ENCODE measurements at regions not wholly inside any gene's neighbourhood (a gene's known extent, or its start where the extent isn't known, plus 50 kb on each side); places are given as distances from the start of the nearest gene placed in this dataset.

GRCh38 chr9:16132513-16132912 lies 579.7 kb downstream of the CCDC171 start:
- no peaks in the 10 kb centered on the region for H3K9me3 ChIP-seq
- no peaks in the 10 kb centered on the region for H3K27me3 ChIP-seq
- no peak overlapping the region for H3K4me3 ChIP-seq
- no peak for DNase-seq (ENCODE audit: low spot score)
- no peaks in the 10 kb centered on the region for H3K4me1 ChIP-seq
- no peak overlapping the region for H3K27ac ChIP-seq
- no peak for TF ChIP-seq CTCF (IDR thresholded peaks at IDR 0.05)
- H3K36me3 ChIP-seq, result no peaks in the 10 kb centered on the region

DNA sequence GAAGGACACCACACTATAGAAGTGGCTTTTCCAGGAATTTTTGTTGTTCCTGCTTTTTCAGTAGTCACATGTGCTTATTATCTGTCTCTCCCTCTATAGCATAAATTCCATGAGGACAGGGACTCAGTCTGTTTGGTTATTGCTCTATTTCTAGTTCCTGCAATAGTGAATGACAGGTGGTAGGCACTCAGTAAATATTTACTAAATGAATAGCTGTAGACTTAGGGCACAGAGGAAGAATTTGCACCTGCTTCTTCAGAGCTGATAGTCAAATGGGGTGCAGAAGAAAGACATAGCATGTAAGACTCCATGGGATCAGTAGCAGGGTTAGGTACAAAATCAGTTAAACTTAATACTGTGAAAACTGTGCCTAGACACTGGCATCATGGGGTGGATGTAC lies 580.2 kb downstream of the CCDC171 start:
- no peak for DNase-seq (ENCODE audit: low spot score)
- Histone ChIP-seq H3K27ac (no peak overlapping the region), H3K36me3 (no peaks in the 10 kb centered on the region), H3K27me3 (no peaks in the 10 kb centered on the region), H3K4me1 (no peaks in the 10 kb centered on the region), H3K9me3 (no peaks in the 10 kb centered on the region), H3K4me3 (no peak overlapping the region)
- TF ChIP-seq CTCF (IDR thresholded peaks at IDR 0.05), result no peak

DNA sequence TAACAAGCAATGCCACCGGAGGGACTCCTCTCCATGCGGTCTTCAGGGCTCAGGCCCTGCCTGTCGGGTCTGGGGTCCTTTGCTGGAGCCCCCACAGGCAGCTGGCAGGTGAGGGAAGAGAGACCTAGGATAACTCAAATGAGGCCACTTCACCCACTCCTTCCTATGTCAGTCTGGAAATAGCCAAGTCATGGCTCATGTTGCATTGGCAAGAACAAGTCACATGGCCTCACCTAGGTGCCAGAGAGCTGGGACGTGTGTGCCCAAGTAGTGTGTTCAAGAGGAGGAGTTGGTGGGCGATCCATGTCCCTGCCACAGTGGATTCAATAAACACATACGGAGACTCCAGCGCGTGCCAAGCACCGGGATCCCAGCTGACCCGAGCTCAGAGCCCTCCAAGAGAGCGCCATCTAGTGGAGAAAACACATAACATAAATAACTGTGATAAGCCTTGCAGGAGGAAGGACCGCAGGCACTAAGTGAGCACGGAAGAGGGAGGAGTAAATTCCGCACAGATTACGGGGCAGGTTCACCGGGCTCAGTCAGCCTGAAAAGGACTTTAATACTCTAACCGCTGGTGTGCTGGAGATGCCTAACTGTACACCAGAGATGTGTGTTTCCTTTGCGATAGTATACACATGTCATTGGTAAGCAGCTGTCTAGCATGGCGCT lies 580.8 kb downstream of the CCDC171 start:
- Histone ChIP-seq H3K36me3 (no peaks in the 10 kb centered on the region), H3K9me3 (no peaks in the 10 kb centered on the region), H3K27ac (no peak overlapping the region), H3K4me1 (peaks cover 0 to 4% of the 10 kb centered on the region in 2 donors), H3K4me3 (no peak overlapping the region), H3K27me3 (no peaks in the 10 kb centered on the region)
- no peak for DNase-seq (ENCODE audit: low spot score)
- TF ChIP-seq CTCF (IDR thresholded peaks at IDR 0.05), result peak in 1 of 2 donors; percentile 65

GRCh38 chr9:16134351-16134750 lies 581.5 kb downstream of the CCDC171 start:
- Histone ChIP-seq H3K4me1 (peaks cover 0 to 6% of the 10 kb centered on the region in 2 donors), H3K27me3 (no peaks in the 10 kb centered on the region), H3K27ac (no peak overlapping the region), H3K4me3 (no peak overlapping the region), H3K9me3 (no peaks in the 10 kb centered on the region), H3K36me3 (no peaks in the 10 kb centered on the region)
- no peak for TF ChIP-seq CTCF (IDR thresholded peaks at IDR 0.05)
- DNase-seq (ENCODE audit: low spot score), result no peak

- Histone ChIP-seq H3K27me3 (no peaks in the 10 kb centered on the region), H3K9me3 (no peaks in the 10 kb centered on the region), H3K4me1 (peaks cover 0 to 9% of the 10 kb centered on the region in 2 donors), H3K4me3 (no peak overlapping the region), H3K36me3 (no peaks in the 10 kb centered on the region), H3K27ac (no peak overlapping the region)
- DNase-seq (ENCODE audit: low spot score), result no peak
- no peak for TF ChIP-seq CTCF (IDR thresholded peaks at IDR 0.05)
Measured at GRCh38 chr9:16135968-16136367, 583.1 kb downstream of the CCDC171 start.

DNA sequence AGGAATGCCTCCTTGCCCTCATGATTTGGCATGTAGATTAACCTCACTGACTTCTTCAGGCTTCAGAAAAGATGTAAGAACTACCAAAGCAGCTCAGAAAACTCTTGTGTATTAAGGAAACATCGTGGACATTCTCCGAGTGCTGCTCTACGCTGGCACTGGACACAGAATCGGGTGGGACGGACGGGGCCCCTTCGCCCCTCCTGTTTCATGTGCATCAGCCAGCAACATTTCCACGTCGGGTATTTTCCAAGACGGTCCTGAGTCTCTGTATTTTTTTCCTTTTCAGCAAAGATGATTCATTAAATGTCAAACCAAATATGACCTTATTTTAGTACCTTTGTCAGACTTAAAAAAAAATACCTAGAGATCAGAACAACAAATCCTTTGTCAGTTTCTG lies 583.6 kb downstream of the CCDC171 start:
- no peak for DNase-seq (ENCODE audit: low spot score)

More for the DNA sequence above, 583.6 kb downstream of the CCDC171 start:
- Histone ChIP-seq H3K9me3 (no peaks in the 10 kb centered on the region), H3K4me1 (peaks cover 0 to 9% of the 10 kb centered on the region in 2 donors), H3K4me3 (no peak overlapping the region), H3K36me3 (no peaks in the 10 kb centered on the region), H3K27ac (no peak overlapping the region), H3K27me3 (no peaks in the 10 kb centered on the region)
- no peak for TF ChIP-seq CTCF (IDR thresholded peaks at IDR 0.05)

All from right atrium auricular region (tissue), 2 donors.